Body of pancreas (tissue), 4 donors: ENCODE measurements at regions not wholly inside any gene's neighbourhood (a gene's known extent, or its start where the extent isn't known, plus 50 kb on each side); places are given as distances from the start of the nearest gene placed in this dataset.
"Not testable (repeated sequence)": the region's sequence is repeated elsewhere in the genome, so short reads cannot be mapped to it uniquely, and the experiment has no call there.

Experiments used
- ATAC-seq: fragments of 150-250 bp; one replicate; pipeline ENCODE4 v1.9.1; 2016
- DNase-seq, 4 donors: peaks; one replicate each; pipeline ENCODE4 v3.0.0-alpha.2; 2019
- H3K27ac ChIP-seq, 4 donors: fragments of 200-600 bp; sonication (generic); 1 replicate in 3 of 4; 2 replicates in 1 of 4; pipeline versions ENCODE4 v1.5.1 to v1.6.1; 2016 to 2019; ENCODE audit warnings: mild to moderate bottlenecking in 1 of 4, mixed read lengths in 1 of 4, moderate library complexity in 1 of 4
- H3K27me3 ChIP-seq, 2 donors: fragments of 200-600 bp; sonication (generic); one replicate each; pipeline ENCODE4 v1.6.0; 2016; ENCODE audit warnings: mild to moderate bottlenecking in 1 of 2
- H3K36me3 ChIP-seq, 2 donors: fragments of 200-600 bp; sonication (generic); replicated peaks in 1 of 2; 2 replicates each; pipeline ENCODE4 v1.5.1; 2016; ENCODE audit warnings: low read depth in 2 of 2; ENCODE audit not compliant: insufficient read depth in 1 of 2
- H3K4me1 ChIP-seq: fragments of 200-600 bp; sonication (generic); one replicate; pipeline ENCODE4 v1.6.0; 2016
- H3K4me3 ChIP-seq, 2 donors: fragments of 200-600 bp; sonication (generic); 1 replicate in 1 of 2; 2 replicates in 1 of 2; pipeline ENCODE4 v1.5.1; 2016 to 2019
- H3K9me3 ChIP-seq, 3 donors: fragments of 200-600 bp; sonication (generic); 1 replicate in 2 of 3; 2 replicates in 1 of 3; pipeline ENCODE4 v1.5.1; 2016
- WGBS, 2 donors: methylation state at CpG; one replicate each; pipeline ENCODE4 v1.1.5; 2017; 5-methylcytosine and 5-hydroxymethylcytosine counted together
- intact Hi-C: fragments of 100-400 bp; cut with DNase I; formaldehyde crosslinking; loops from one replicate; pipeline ENCODE4 v1.15.1; 2023

- H3K4me3 ChIP-seq, H3K36me3 ChIP-seq, H3K27ac ChIP-seq, H3K4me1 ChIP-seq, H3K9me3 ChIP-seq, H3K27me3 ChIP-seq, DNase-seq, ATAC-seq, intact Hi-C loops: not testable (repeated sequence)
- 60 to 73% methylated on average over 1 to 5 of the region's 8 CpGs for WGBS, 2 donors
These were observed 308.6 kb downstream of the BCL2L11 start for GRCh38 chr2:111429353-111429752.

GRCh38 chr2:111430817-111431661 is 310.3 kb downstream of the BCL2L11 start:
- ATAC-seq, H3K27ac ChIP-seq, H3K4me1 ChIP-seq, intact Hi-C loops, DNase-seq, H3K4me3 ChIP-seq, H3K36me3 ChIP-seq, H3K9me3 ChIP-seq, H3K27me3 ChIP-seq: not testable (repeated sequence)
- WGBS, 2 donors, result 67 to 83% methylated on average over 1 to 6 of the region's 9 CpGs

- 50 to 71% methylated on average over 2 to 3 of the region's 3 CpGs for WGBS, 2 donors
- H3K4me1 ChIP-seq, H3K36me3 ChIP-seq, intact Hi-C loops, DNase-seq, H3K9me3 ChIP-seq, H3K27ac ChIP-seq, H3K27me3 ChIP-seq, ATAC-seq, H3K4me3 ChIP-seq: not testable (repeated sequence)
These were observed 311.7 kb downstream of the BCL2L11 start for GRCh38 chr2:111432423-111432822.

- H3K27ac ChIP-seq, H3K36me3 ChIP-seq, H3K9me3 ChIP-seq, intact Hi-C loops, DNase-seq, ATAC-seq, H3K27me3 ChIP-seq, H3K4me1 ChIP-seq, H3K4me3 ChIP-seq: not testable (repeated sequence)
- WGBS, 2 donors, result 69 to 76% methylated on average over 3 to 4 of the region's 9 CpGs
These were observed 312.3 kb downstream of the BCL2L11 start for GRCh38 chr2:111432916-111433499.

- H3K4me3 ChIP-seq, intact Hi-C loops, H3K27me3 ChIP-seq, DNase-seq, H3K36me3 ChIP-seq, H3K4me1 ChIP-seq, H3K9me3 ChIP-seq, ATAC-seq, H3K27ac ChIP-seq: not testable (repeated sequence)
- WGBS, 2 donors, result 75% methylated on average over 4 of the region's 5 CpGs; no CpG with 5 or more reads in 1 of the 2 donors
These were observed 313.3 kb downstream of the BCL2L11 start for GRCh38 chr2:111433892-111434607.

- intact Hi-C loops, DNase-seq, H3K36me3 ChIP-seq, ATAC-seq, H3K27me3 ChIP-seq, H3K4me1 ChIP-seq, H3K27ac ChIP-seq, H3K9me3 ChIP-seq, H3K4me3 ChIP-seq: not testable (repeated sequence)
- 95 to 97% methylated on average over 2 to 3 of the region's 4 CpGs for WGBS, 2 donors
These were observed 313.9 kb downstream of the BCL2L11 start for GRCh38 chr2:111434608-111434939.

- WGBS, 2 donors, result 67 to 73% methylated on average over 3 to 5 of the region's 11 CpGs
- H3K4me3 ChIP-seq, intact Hi-C loops, DNase-seq, H3K27me3 ChIP-seq, H3K27ac ChIP-seq, H3K4me1 ChIP-seq, H3K9me3 ChIP-seq, H3K36me3 ChIP-seq: not testable (repeated sequence)
- ATAC-seq, result peak; percentile 30
These were observed 315.0 kb downstream of the BCL2L11 start for GRCh38 chr2:111435553-111436310.

GRCh38 chr2:111436411-111436810 is 315.7 kb downstream of the BCL2L11 start:
- WGBS, 2 donors, result 9 to 20% methylated on average over 1 to 3 of the region's 5 CpGs
- H3K4me1 ChIP-seq, result not testable (repeated sequence)

GRCh38 chr2:111437288-111437990 is 316.7 kb downstream of the BCL2L11 start:
- H3K4me3 ChIP-seq, H3K9me3 ChIP-seq, DNase-seq, H3K36me3 ChIP-seq, H3K27me3 ChIP-seq, intact Hi-C loops, H3K27ac ChIP-seq, H3K4me1 ChIP-seq: not testable (repeated sequence)
- 50 to 62% methylated on average over 4 to 5 of the region's 7 CpGs for WGBS, 2 donors
- ATAC-seq, result peak; percentile 47

More at GRCh38 chr2:111436411-111436810, 315.7 kb downstream of the BCL2L11 start:
- H3K27ac ChIP-seq, intact Hi-C loops, H3K36me3 ChIP-seq, DNase-seq, H3K27me3 ChIP-seq, H3K9me3 ChIP-seq, H3K4me3 ChIP-seq: not testable (repeated sequence)
- peak; percentile 37 for ATAC-seq

- ATAC-seq, H3K27ac ChIP-seq, H3K27me3 ChIP-seq, H3K9me3 ChIP-seq, H3K4me3 ChIP-seq, H3K4me1 ChIP-seq, H3K36me3 ChIP-seq, DNase-seq, intact Hi-C loops: not testable (repeated sequence)
- WGBS, 2 donors, result 65 to 83% methylated on average over 1 to 2 of the region's 2 CpGs
These were observed 317.4 kb downstream of the BCL2L11 start for GRCh38 chr2:111438161-111438560.

GRCh38 chr2:111439237-111439636 is 318.5 kb downstream of the BCL2L11 start:
- H3K27me3 ChIP-seq, H3K36me3 ChIP-seq, H3K4me1 ChIP-seq, DNase-seq, H3K9me3 ChIP-seq, H3K27ac ChIP-seq, ATAC-seq, intact Hi-C loops, H3K4me3 ChIP-seq: not testable (repeated sequence)
- 66 to 69% methylated on average over 4 of the region's 6 CpGs for WGBS, 2 donors
